BE2C (cell line): ENCODE measurements at regions not wholly inside any gene's neighbourhood (a gene's known extent, or its start where the extent isn't known, plus 50 kb on each side); places are given as distances from the start of the nearest gene placed in this dataset.

Experiments used
- DNase-seq: peaks from one replicate; pipeline ENCODE4 v3.0.0-alpha.2; 2020
- H3K27me3 ChIP-seq: fragments of 250-450 bp; sonication (Bioruptor Pico); 2 replicates; pipeline ENCODE4 v1.5.1; 2020; ENCODE audit warnings: mild to moderate bottlenecking
- H3K36me3 ChIP-seq: fragments of 250-450 bp; sonication (Bioruptor Pico); 2 replicates; pipeline ENCODE4 v1.5.1; 2020; ENCODE audit warnings: mild to moderate bottlenecking
- H3K4me1 ChIP-seq: fragments of 250-450 bp; sonication (Bioruptor Pico); 2 replicates; pipeline ENCODE4 v1.5.1; 2020
- H3K4me3 ChIP-seq: 2 replicates; pipeline ENCODE4 v1.5.1; 2011; ENCODE audit warnings: low read depth, low read length
- H3K9me3 ChIP-seq: fragments of 250-450 bp; sonication (Bioruptor Pico); 2 replicates; pipeline ENCODE4 v1.5.1; 2020
- TF ChIP-seq, protein P1 (sequence below): IDR thresholded peaks from 2 replicates; pipeline ENCODE4 v1.5.1; 2012; ENCODE audit warnings: mild to moderate bottlenecking, low read depth, low read length

GRCh38 chr4:11889099-11889498, 460.4 kb upstream of the HS3ST1 start:
- H3K36me3 ChIP-seq, result no peaks in the 10 kb centered on the region
- H3K4me1 ChIP-seq, result no peaks in the 10 kb centered on the region
- DNase-seq, result no peak
- no peaks in the 10 kb centered on the region; the same call in 1 of the 2 replicates for H3K9me3 ChIP-seq
- H3K27me3 ChIP-seq, result no peaks in the 10 kb centered on the region
- TF ChIP-seq, protein P1, sequence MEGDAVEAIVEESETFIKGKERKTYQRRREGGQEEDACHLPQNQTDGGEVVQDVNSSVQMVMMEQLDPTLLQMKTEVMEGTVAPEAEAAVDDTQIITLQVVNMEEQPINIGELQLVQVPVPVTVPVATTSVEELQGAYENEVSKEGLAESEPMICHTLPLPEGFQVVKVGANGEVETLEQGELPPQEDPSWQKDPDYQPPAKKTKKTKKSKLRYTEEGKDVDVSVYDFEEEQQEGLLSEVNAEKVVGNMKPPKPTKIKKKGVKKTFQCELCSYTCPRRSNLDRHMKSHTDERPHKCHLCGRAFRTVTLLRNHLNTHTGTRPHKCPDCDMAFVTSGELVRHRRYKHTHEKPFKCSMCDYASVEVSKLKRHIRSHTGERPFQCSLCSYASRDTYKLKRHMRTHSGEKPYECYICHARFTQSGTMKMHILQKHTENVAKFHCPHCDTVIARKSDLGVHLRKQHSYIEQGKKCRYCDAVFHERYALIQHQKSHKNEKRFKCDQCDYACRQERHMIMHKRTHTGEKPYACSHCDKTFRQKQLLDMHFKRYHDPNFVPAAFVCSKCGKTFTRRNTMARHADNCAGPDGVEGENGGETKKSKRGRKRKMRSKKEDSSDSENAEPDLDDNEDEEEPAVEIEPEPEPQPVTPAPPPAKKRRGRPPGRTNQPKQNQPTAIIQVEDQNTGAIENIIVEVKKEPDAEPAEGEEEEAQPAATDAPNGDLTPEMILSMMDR, result no peak
- H3K4me3 ChIP-seq, result no peak overlapping the region

GRCh38 chr4:11881947-11882346, 453.3 kb upstream of the HS3ST1 start:
- no peak for DNase-seq
- H3K27me3 ChIP-seq, result no peaks in the 10 kb centered on the region
- H3K4me1 ChIP-seq, result no peaks in the 10 kb centered on the region
- TF ChIP-seq, protein P1, result no peak
- no peaks in the 10 kb centered on the region for H3K36me3 ChIP-seq
- H3K4me3 ChIP-seq, result no peak overlapping the region
- no peaks in the 10 kb centered on the region; the same call in 1 of the 2 replicates for H3K9me3 ChIP-seq

DNA sequence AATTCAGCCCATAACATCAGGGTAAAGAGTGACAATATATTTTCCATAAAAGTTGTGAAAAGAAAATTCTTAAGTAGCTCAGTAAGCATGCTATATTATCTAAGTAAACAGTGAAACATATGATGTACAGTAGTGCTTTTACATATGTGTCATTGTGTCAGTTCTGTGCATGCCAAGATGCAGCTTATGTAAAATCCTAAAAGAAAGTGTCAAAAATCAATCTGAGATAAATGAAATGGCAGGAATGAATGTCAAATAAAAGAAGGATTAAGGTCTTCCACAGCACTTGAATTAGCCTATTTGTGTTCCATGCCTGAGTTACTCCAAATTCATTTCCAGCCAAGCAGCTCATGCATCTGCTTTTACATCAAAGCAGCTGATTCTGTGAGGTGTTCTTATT, 452.7 kb upstream of the HS3ST1 start:
- no peak overlapping the region for H3K4me3 ChIP-seq
- H3K4me1 ChIP-seq, result no peaks in the 10 kb centered on the region
- no peaks in the 10 kb centered on the region for H3K36me3 ChIP-seq
- TF ChIP-seq, protein P1, result no peak
- no peak for DNase-seq
- no peaks in the 10 kb centered on the region for H3K27me3 ChIP-seq
- H3K9me3 ChIP-seq, result no peaks in the 10 kb centered on the region

DNA sequence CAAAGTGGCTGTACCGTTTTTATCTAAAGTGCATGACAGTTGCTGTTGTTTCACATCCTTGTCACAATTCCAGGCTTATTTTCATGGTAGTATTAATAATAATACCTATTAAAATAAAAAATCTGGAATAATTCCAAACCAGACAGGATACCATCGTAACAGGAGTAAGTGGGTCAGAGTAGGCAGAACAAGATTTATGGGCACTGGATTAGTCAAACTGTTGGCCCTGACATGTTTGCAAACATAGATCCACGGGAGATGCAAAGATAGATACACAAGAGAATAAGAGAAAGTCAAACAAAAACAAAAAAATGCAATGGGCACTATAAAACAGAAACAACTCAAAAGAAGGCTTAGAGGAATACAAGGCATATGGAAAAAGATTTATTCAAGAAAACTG, 449.5 kb upstream of the HS3ST1 start:
- H3K4me3 ChIP-seq, result no peak overlapping the region
- H3K9me3 ChIP-seq, result no peaks in the 10 kb centered on the region
- no peak for DNase-seq
- no peaks in the 10 kb centered on the region for H3K4me1 ChIP-seq
- TF ChIP-seq, protein P1, result no peak
- no peaks in the 10 kb centered on the region for H3K27me3 ChIP-seq
- no peaks in the 10 kb centered on the region for H3K36me3 ChIP-seq

DNA sequence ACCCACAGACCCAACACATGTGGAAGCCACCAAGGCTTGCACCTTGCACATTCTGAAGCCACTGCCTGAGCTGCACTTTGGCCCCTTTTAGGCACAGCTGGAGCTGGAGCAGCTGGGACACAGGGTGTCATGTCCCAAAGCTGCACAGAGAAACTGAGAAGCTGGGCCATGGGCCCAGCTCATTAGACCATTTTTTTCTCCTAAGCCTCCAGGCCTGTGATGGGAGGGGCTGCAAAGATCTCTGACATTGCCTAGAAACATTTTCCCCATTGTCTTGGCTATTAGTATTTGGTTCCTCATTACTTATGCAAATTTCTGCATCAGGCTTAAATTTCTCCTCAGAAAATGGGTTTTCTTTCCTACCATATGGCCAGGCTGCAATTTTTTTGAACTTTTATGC, 447.4 kb upstream of the HS3ST1 start:
- H3K4me3 ChIP-seq, result no peak overlapping the region
- H3K4me1 ChIP-seq, result no peaks in the 10 kb centered on the region
- no peaks in the 10 kb centered on the region for H3K9me3 ChIP-seq
- H3K27me3 ChIP-seq, result no peaks in the 10 kb centered on the region
- H3K36me3 ChIP-seq, result no peaks in the 10 kb centered on the region
- TF ChIP-seq, protein P1, result no peak
- no peak for DNase-seq

GRCh38 chr4:11869191-11869870, 440.6 kb upstream of the HS3ST1 start:
- H3K36me3 ChIP-seq, result no peaks in the 10 kb centered on the region
- H3K27me3 ChIP-seq, result no peaks in the 10 kb centered on the region
- TF ChIP-seq, protein P1, result no peak
- H3K4me3 ChIP-seq, result no peak overlapping the region
- DNase-seq, result no peak
- H3K9me3 ChIP-seq, result no peaks in the 10 kb centered on the region; the same call in 1 of the 2 replicates
- no peaks in the 10 kb centered on the region for H3K4me1 ChIP-seq
